ENCODE measurements at regions not wholly inside any gene's neighbourhood (a gene's known extent, or its start where the extent isn't known, plus 50 kb on each side); places are given as distances from the start of the nearest gene placed in this dataset.

DNA sequence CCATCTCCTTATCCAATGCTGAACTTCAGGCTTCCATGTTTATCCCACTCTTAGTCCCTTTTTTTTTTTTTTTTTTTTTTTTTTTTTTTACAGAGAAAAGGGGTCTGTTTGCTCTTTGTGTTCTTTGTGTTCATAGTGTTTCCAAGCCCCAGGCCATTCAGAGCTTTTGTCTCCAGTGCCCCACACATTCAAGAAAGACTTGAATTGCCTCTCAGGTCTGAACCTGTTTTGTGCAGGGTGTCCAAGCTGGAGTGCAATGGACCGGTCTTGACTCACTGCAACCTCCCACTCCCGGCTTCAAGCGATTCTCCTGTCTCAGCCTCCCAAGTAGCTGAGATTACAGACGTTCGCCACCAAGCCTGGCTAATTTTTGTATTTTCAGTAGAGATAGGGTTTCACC is 191.2 kb downstream of the PALM2AKAP2 start:
- no peak for TF ChIP-seq EP300 (IDR thresholded peaks at IDR 0.05)
- TF ChIP-seq, protein P1, sequence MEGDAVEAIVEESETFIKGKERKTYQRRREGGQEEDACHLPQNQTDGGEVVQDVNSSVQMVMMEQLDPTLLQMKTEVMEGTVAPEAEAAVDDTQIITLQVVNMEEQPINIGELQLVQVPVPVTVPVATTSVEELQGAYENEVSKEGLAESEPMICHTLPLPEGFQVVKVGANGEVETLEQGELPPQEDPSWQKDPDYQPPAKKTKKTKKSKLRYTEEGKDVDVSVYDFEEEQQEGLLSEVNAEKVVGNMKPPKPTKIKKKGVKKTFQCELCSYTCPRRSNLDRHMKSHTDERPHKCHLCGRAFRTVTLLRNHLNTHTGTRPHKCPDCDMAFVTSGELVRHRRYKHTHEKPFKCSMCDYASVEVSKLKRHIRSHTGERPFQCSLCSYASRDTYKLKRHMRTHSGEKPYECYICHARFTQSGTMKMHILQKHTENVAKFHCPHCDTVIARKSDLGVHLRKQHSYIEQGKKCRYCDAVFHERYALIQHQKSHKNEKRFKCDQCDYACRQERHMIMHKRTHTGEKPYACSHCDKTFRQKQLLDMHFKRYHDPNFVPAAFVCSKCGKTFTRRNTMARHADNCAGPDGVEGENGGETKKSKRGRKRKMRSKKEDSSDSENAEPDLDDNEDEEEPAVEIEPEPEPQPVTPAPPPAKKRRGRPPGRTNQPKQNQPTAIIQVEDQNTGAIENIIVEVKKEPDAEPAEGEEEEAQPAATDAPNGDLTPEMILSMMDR (IDR thresholded peaks at IDR 0.05) = no peak
- H3K27ac ChIP-seq = no peak overlapping the region
- H3K27me3 ChIP-seq = no peaks in the 10 kb centered on the region
- no peak for DNase-seq
- intact Hi-C loops (cut with DNase I) = no loop called here
- no peak overlapping the region for H3K4me3 ChIP-seq
- peaks cover 0 to 5% (median 0%) of the 10 kb centered on the region in 4 donors for H3K4me1 ChIP-seq
- H3K36me3 ChIP-seq = no peaks in the 10 kb centered on the region
- WGBS, 2 donors = 97% methylated on average over 5 of the region's 5 CpGs
- H3K9me3 ChIP-seq = no peaks in the 10 kb centered on the region

DNA sequence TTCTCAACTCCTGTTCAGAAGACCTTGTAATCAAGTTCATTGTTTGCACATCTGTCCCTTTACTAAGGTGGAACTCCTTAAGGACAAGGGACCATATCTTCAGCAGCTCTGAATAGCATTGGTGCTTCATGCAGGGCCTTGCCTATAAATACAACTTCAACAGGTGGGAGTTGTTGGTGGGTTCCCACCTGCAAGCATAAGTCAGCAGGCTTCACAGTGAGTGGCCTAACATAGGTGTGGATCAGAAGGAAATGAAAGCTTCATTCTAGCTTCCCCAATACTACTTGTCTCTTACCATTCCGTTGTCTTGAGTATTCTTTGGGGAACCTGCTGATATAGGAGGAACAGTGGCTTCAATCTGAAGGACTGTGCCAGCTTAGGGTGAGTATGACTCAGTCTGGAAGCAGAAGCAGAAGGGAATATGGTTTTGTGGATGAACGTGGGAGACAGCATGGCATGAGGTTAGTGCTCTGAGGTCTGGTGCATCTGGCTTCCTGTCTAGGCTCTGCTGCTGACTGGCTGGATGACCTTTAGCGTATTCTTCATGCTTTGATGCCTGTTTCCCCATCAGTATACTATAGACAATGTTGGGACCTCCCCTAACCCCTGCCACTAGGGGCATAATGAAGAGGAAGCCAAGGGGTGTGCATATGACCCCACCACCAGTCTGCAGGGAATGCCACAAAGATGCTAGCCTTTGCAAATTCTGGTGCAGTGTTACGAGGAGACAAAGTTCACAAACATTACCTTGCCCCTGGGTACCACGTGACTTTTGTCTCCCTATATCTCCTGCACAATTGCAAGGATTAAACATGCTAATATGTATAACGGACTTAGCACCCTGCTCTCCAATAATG is 192.3 kb downstream of the PALM2AKAP2 start:
- no peaks in the 10 kb centered on the region for H3K36me3 ChIP-seq
- H3K27ac ChIP-seq = no peak overlapping the region
- H3K27me3 ChIP-seq = no peaks in the 10 kb centered on the region
- 66 to 79% methylated on average over 6 of the region's 6 CpGs for WGBS, 2 donors
- no peak for TF ChIP-seq POLR2A (IDR thresholded peaks at IDR 0.05)
- no peak for TF ChIP-seq POLR2AphosphoS5 (IDR thresholded peaks at IDR 0.05)
- TF ChIP-seq, protein P1 (IDR thresholded peaks at IDR 0.05) = no peak
- TF ChIP-seq EP300 (IDR thresholded peaks at IDR 0.05) = no peak
- H3K4me3 ChIP-seq = no peak overlapping the region
- H3K9me3 ChIP-seq = no peaks in the 10 kb centered on the region
- no peak for DNase-seq
- peaks cover 0 to 5% (median 0%) of the 10 kb centered on the region in 4 donors for H3K4me1 ChIP-seq
- intact Hi-C loops (cut with DNase I) = no loop called here

DNA sequence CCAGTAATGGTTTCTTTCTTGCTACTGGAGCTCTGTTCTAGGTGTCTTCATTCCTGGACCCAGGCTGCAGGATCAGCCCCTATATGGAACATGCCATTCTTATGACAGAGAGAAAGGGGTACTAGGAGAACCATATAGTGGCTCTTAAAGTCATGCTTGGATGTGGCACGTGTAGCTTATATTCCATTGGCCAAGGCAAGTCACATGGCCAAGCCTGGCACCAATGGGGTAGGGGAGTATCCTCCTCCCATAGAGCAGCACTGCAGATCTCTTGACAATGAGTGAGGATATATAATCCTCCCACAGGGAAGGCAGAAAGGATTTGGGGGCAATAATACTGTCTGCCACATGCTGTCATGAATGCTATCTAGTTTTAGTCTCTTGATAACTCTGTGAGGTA is 193.3 kb downstream of the PALM2AKAP2 start:
- H3K9me3 ChIP-seq = no peaks in the 10 kb centered on the region
- TF ChIP-seq, protein P1 (IDR thresholded peaks at IDR 0.05) = no peak
- no peak for TF ChIP-seq POLR2AphosphoS5 (IDR thresholded peaks at IDR 0.05)
- TF ChIP-seq EP300 (IDR thresholded peaks at IDR 0.05) = no peak
- TF ChIP-seq POLR2A (IDR thresholded peaks at IDR 0.05) = no peak
- no peak overlapping the region for H3K4me3 ChIP-seq
- no peak overlapping the region for H3K27ac ChIP-seq
- no peak for DNase-seq
- WGBS, 2 donors = 84 to 91% methylated on average over 1 of the region's 1 CpG
- intact Hi-C loops (cut with DNase I) = no loop called here
- peaks cover 0 to 5% (median 0%) of the 10 kb centered on the region in 4 donors for H3K4me1 ChIP-seq
- no peaks in the 10 kb centered on the region for H3K27me3 ChIP-seq
- no peaks in the 10 kb centered on the region for H3K36me3 ChIP-seq

DNA sequence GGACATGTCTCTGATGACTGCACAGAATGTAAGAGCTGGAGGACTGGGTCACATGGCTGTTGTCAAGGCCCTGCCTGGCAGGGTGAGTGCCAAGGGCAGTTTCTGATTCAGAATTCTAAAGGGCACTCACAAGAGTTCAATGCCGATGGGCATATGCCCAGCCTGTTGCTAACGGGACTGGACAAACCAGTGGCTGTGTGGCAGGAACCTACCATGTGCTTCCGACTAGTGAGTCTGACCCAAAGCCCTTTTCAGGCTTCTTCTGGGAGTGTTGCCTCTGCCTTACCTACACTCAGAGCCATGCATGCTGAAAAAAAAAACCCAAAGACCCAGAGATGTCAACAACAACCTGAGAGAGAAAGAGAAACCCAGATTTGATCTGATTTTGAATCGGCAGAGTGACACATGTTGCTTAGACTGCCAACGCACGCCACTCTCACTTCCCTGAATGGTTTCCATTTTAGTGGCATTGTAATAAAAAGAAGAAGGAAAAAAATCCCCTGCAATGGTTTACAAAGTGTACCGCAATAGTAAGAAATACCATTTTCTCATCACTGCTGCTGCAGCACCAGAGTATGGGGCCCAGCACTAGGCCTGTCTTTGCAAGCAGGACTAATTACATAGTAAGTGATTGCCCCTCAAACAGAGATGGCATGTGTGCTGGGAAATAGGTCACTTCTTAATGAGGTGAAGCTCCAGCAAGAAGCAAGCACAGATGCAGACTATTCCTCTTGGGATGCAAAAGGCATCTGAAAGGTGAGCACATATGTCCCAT is 194.3 kb downstream of the PALM2AKAP2 start:
- intact Hi-C loops (cut with DNase I) = no loop called here
- H3K27me3 ChIP-seq = no peaks in the 10 kb centered on the region
- WGBS, 2 donors = 75 to 91% methylated on average over 7 of the region's 7 CpGs
- TF ChIP-seq, protein P1 (IDR thresholded peaks at IDR 0.05) = no peak
- no peak overlapping the region for H3K4me3 ChIP-seq
- no peaks in the 10 kb centered on the region for H3K36me3 ChIP-seq
- no peak overlapping the region for H3K27ac ChIP-seq
- peaks cover 0 to 3% (median 0%) of the 10 kb centered on the region in 4 donors for H3K4me1 ChIP-seq
- DNase-seq = no peak
- H3K9me3 ChIP-seq = no peaks in the 10 kb centered on the region
